AG04450 (cell line): ENCODE measurements at regions not wholly inside any gene's neighbourhood (a gene's known extent, or its start where the extent isn't known, plus 50 kb on each side); places are given as distances from the start of the nearest gene placed in this dataset.

Source experiments
- CTCF ChIA-PET: fragments of 300-600, 350-600 bp; formaldehyde crosslinking; extraction: SDS; loops from one replicate; lab custom pipeline; 2022; ENCODE audit warnings: antibody characterized with exemption, inconsistent platforms; lab: Charles Lee
- POLR2A ChIA-PET: fragments of 350-600 bp; formaldehyde crosslinking; extraction: SDS; loops from one replicate; lab custom pipeline; 2021; ENCODE audit warnings: antibody characterized with exemption, inconsistent platforms; lab: Yijun Ruan, JAX
- DNase-seq: peaks from one replicate; pipeline ENCODE4 v3.0.0-alpha.2; 2011; ENCODE audit warnings: low read depth, low spot score
- H3K27ac ChIP-seq: one replicate; pipeline ENCODE4 v1.5.1; 2012; ENCODE audit warnings: low read depth, low read length, control low read depth
- H3K27me3 ChIP-seq: one replicate; pipeline ENCODE4 v1.6.0; 2012; ENCODE audit warnings: low read length; ENCODE audit not compliant: control insufficient read depth, insufficient read depth
- H3K4me3 ChIP-seq: 2 replicates; pipeline ENCODE4 v1.5.1; 2011; ENCODE audit warnings: mild to moderate bottlenecking, low read depth, low read length, control low read depth
- H3K9me3 ChIP-seq: 2 replicates; pipeline ENCODE4 v1.5.1; 2012; ENCODE audit warnings: low read length; ENCODE audit not compliant: control insufficient read depth, insufficient read depth
- CTCF ChIP-seq: IDR thresholded peaks from 2 replicates; pipeline ENCODE4 v1.5.1; 2011; ENCODE audit warnings: low read depth, low read length, control low read depth, inconsistent platforms

DNA sequence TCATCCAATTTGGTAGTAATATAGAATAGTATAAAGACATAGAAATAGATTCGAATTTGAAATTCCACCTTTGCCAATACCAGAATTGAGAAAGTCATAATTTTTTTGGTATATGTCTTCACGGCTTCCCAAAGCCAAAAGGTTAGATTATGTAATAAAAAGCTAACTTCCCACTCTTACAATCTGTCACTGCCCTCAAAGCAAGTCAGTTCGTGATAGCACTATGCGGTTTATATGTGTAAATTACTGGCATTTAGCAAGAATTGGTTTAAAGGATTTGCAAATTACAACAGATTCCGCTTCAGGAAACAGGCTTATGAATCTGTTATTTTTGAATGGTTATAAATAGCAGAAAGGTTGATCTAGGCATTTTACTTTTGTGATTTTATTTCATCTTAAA is 679.4 kb upstream of the ADGRL2 start:
- no peaks in the 10 kb centered on the region for H3K27me3 ChIP-seq
- H3K9me3 ChIP-seq: no peaks in the 10 kb centered on the region
- H3K4me3 ChIP-seq: no peak overlapping the region
- TF ChIP-seq CTCF: no peak
- CTCF ChIA-PET: no interaction called here
- POLR2A ChIA-PET: no interaction called here
- no peak overlapping the region for H3K27ac ChIP-seq
- DNase-seq: no peak

- POLR2A ChIA-PET: no interaction called here
These were observed 681.4 kb upstream of the ADGRL2 start for GRCh38 chr1:81119319-81119718.

GRCh38 chr1:81118550-81118949 is 682.2 kb upstream of the ADGRL2 start:
- no peak for DNase-seq
- ChIA-PET CTCF (interaction anchor here (0.7 kb wide), 1 partner anchor 615 kb away, joined by 7 read pairs; no protein-coding TSS in a partner anchor), POLR2A (no interaction called here)
- no peaks in the 10 kb centered on the region for H3K9me3 ChIP-seq
- no peak overlapping the region for H3K4me3 ChIP-seq
- no peak for TF ChIP-seq CTCF
- H3K27ac ChIP-seq: no peak overlapping the region
- H3K27me3 ChIP-seq: no peaks in the 10 kb centered on the region

More at GRCh38 chr1:81119319-81119718, 681.4 kb upstream of the ADGRL2 start:
- CTCF ChIA-PET: no interaction called here
- Histone ChIP-seq H3K27ac (no peak overlapping the region), H3K9me3 (no peaks in the 10 kb centered on the region), H3K4me3 (no peak overlapping the region), H3K27me3 (no peaks in the 10 kb centered on the region)
- no peak for DNase-seq
- TF ChIP-seq CTCF: no peak

- ChIA-PET CTCF (no interaction called here), POLR2A (no interaction called here)
- H3K9me3 ChIP-seq: no peaks in the 10 kb centered on the region
- H3K27ac ChIP-seq: no peak overlapping the region
- TF ChIP-seq CTCF: no peak
- H3K4me3 ChIP-seq: no peak overlapping the region
- no peak for DNase-seq
- H3K27me3 ChIP-seq: no peaks in the 10 kb centered on the region
These were observed 685.3 kb upstream of the ADGRL2 start for GRCh38 chr1:81115422-81115821.

GRCh38 chr1:81114191-81114590 is 686.5 kb upstream of the ADGRL2 start:
- CTCF ChIA-PET: no interaction called here

More at GRCh38 chr1:81114191-81114590, 686.5 kb upstream of the ADGRL2 start:
- no peak for TF ChIP-seq CTCF
- Histone ChIP-seq H3K4me3 (no peak overlapping the region), H3K9me3 (peaks cover under 1% of the 10 kb centered on the region; the same call in 1 of the 2 replicates), H3K27ac (no peak overlapping the region), H3K27me3 (no peaks in the 10 kb centered on the region)
- POLR2A ChIA-PET: interaction anchor here (0.6 kb wide), 1 partner anchor 13 kb away, joined by 3 read pairs; no protein-coding TSS in a partner anchor
- DNase-seq: no peak
